PC-9 (cell line): ENCODE measurements at regions not wholly inside any gene's neighbourhood (a gene's known extent, or its start where the extent isn't known, plus 50 kb on each side); places are given as distances from the start of the nearest gene placed in this dataset.

ENCODE experiments used
- BruUV-seq: library from RNA; stranded (reverse); fragments of 400-500 nt; replicated peaks from 2 replicates; lab custom pipeline; 2021; lab: Mats Ljungman, UMichigan
- CTCF ChIA-PET: fragments of 300-600 bp; sonication (Branson Sonifier 250); formaldehyde crosslinking; loops from one replicate; lab custom pipeline; 2022; ENCODE audit warnings: antibody characterized with exemption; lab: Charles Lee
- POLR2A ChIA-PET: fragments of 300-600 bp; sonication (Branson Sonifier 250); formaldehyde crosslinking; loops from one replicate; lab custom pipeline; 2022; ENCODE audit warnings: antibody characterized with exemption; ENCODE audit not compliant: unreplicated experiment; lab: Charles Lee
- DNase-seq, 2 experiments: peaks; one replicate each; pipeline versions ENCODE4 v3.0.0 to v3.0.0-alpha.2; 2015 to 2022; ENCODE audit warnings: mixed read lengths in 1 of 2
- H2AFZ ChIP-seq: fragments of 200-600 bp; sonication (generic); 2 replicates; pipeline ENCODE4 v1.8.1; 2017; ENCODE audit warnings: antibody characterized with exemption
- H3F3A ChIP-seq: fragments of 200-600 bp; sonication (generic); 2 replicates; pipeline ENCODE4 v1.8.1; 2017; ENCODE audit warnings: antibody characterized with exemption, mild to moderate bottlenecking, low read depth; ENCODE audit not compliant: insufficient read depth
- H3K27ac ChIP-seq: fragments of 200-600 bp; sonication (generic); 2 replicates; pipeline ENCODE4 v1.6.1; 2016; ENCODE audit warnings: mixed run types
- H3K27me3 ChIP-seq: fragments of 200-600 bp; sonication (generic); 2 replicates; pipeline ENCODE4 v1.6.1; 2016; ENCODE audit warnings: low read depth, mixed run types; ENCODE audit not compliant: insufficient read depth
- H3K36me3 ChIP-seq: fragments of 200-600 bp; sonication (generic); 2 replicates; pipeline ENCODE4 v1.6.1; 2016; ENCODE audit warnings: low read depth, mixed run types
- H3K4me1 ChIP-seq: fragments of 200-600 bp; sonication (generic); replicated peaks from 2 replicates; pipeline ENCODE4 v1.6.1; 2016; ENCODE audit warnings: mixed run types; ENCODE audit not compliant: insufficient read depth
- H3K4me2 ChIP-seq: fragments of 200-600 bp; sonication (generic); 2 replicates; pipeline ENCODE4 v1.6.1; 2017; ENCODE audit warnings: mixed run types
- H3K4me3 ChIP-seq: fragments of 200-600 bp; sonication (generic); 2 replicates; pipeline ENCODE4 v1.6.1; 2016; ENCODE audit warnings: mixed run types
- H3K79me2 ChIP-seq: fragments of 200-600 bp; sonication (generic); 2 replicates; pipeline ENCODE4 v1.6.1; 2017; ENCODE audit warnings: low read depth, mixed run types
- H3K9me2 ChIP-seq: fragments of 200-600 bp; sonication (generic); 2 replicates; pipeline ENCODE4 v1.8.1; 2017; ENCODE audit warnings: mild to moderate bottlenecking; ENCODE audit not compliant: insufficient read depth
- H3K9me3 ChIP-seq: fragments of 200-600 bp; sonication (generic); 2 replicates; pipeline ENCODE4 v1.8.1; 2016; ENCODE audit warnings: low read depth; ENCODE audit not compliant: insufficient read depth
- H4K20me1 ChIP-seq: fragments of 200-600 bp; sonication (generic); 2 replicates; pipeline ENCODE4 v1.8.1; 2017; ENCODE audit not compliant: insufficient read depth
- EZH2 ChIP-seq: fragments of 200-600 bp; sonication (generic); IDR thresholded peaks from 2 replicates; pipeline ENCODE4 v1.8.0; 2017; ENCODE audit warnings: antibody characterized with exemption, low read depth
- intact Hi-C: fragments of 100-400 bp; cut with micrococcal nuclease; formaldehyde crosslinking; loops from one replicate; pipeline ENCODE4 v1.10.0; 2022; ENCODE audit not compliant: unreplicated experiment
- TF ChIP-seq, protein P1 (sequence below): fragments of 200-600 bp; sonication (generic); conservative IDR thresholded peaks from 2 replicates; pipeline ENCODE4 v1.6.1; 2017; ENCODE audit warnings: mixed run types, antibody characterized with exemption, mild to moderate bottlenecking, moderate library complexity

DNA sequence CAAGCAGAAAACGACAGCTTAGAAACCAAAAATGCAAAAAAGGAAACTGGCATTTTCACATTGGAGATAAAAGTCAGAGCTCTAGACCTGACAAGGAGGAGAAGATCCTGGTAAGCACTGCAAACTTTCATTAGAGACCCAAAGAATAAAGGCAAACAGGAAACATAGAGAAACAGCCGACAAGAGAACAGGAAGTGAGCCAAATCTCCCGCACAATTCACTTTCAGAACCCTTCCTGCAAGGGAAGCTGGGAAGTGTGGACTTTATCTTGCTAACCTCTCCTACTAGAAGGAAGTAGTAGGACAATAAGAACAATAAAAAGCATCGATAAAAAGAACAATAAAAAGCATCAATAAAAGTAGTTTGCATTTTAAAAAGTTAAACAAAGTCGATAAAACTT is 417.8 kb upstream of the SPHKAP start:
- no TSS peak for BruUV-seq
- intact Hi-C loops = no loop called here

DNA sequence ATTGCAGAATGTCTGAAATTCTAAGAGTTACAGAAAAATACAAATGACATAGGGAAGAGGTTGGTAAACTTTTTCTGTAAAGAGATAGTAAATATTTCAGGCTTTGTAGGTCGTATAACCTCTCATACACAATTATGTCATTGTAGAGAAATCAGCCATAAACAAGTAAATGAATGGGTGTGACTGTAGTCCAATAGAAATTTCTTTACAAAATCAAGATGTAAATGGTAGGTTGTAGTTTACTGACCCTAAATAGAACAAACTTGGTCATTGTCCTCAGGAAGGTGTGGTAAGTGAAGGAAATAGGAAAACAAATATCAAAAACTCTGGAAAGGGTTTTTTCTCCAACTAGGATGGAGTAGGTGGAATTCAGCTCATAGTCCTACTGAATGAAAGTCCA is 415.5 kb upstream of the SPHKAP start:
- no peak for DNase-seq
- Histone ChIP-seq H3K4me3 (no peak overlapping the region), H3F3A (no peaks in the 10 kb centered on the region), H3K4me2 (no peak overlapping the region), H2AFZ (no peak overlapping the region), H4K20me1 (no peaks in the 10 kb centered on the region), H3K4me1 (no peaks in the 10 kb centered on the region), H3K36me3 (no peaks in the 10 kb centered on the region), H3K9me3 (0 out of 2 replicates have a peak, but pooled peaks cover 3% of the 10 kb centered on the region), H3K27me3 (no peaks in the 10 kb centered on the region), H3K79me2 (no peaks in the 10 kb centered on the region), H3K27ac (no peak overlapping the region), H3K9me2 (no peaks in the 10 kb centered on the region)
- ChIA-PET CTCF (no interaction called here), POLR2A (no interaction called here)
- intact Hi-C loops = no loop called here
- no TSS peak for BruUV-seq
- TF ChIP-seq, protein P1, sequence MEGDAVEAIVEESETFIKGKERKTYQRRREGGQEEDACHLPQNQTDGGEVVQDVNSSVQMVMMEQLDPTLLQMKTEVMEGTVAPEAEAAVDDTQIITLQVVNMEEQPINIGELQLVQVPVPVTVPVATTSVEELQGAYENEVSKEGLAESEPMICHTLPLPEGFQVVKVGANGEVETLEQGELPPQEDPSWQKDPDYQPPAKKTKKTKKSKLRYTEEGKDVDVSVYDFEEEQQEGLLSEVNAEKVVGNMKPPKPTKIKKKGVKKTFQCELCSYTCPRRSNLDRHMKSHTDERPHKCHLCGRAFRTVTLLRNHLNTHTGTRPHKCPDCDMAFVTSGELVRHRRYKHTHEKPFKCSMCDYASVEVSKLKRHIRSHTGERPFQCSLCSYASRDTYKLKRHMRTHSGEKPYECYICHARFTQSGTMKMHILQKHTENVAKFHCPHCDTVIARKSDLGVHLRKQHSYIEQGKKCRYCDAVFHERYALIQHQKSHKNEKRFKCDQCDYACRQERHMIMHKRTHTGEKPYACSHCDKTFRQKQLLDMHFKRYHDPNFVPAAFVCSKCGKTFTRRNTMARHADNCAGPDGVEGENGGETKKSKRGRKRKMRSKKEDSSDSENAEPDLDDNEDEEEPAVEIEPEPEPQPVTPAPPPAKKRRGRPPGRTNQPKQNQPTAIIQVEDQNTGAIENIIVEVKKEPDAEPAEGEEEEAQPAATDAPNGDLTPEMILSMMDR = no peak
- no peak for TF ChIP-seq EZH2

More for the DNA sequence above, 417.8 kb upstream of the SPHKAP start:
- POLR2A ChIA-PET = no interaction called here
- Histone ChIP-seq H3K4me1 (no peaks in the 10 kb centered on the region), H3K27me3 (no peaks in the 10 kb centered on the region), H3F3A (no peaks in the 10 kb centered on the region), H3K9me2 (no peaks in the 10 kb centered on the region), H4K20me1 (no peaks in the 10 kb centered on the region), H3K4me3 (no peak overlapping the region), H3K4me2 (no peak overlapping the region), H3K9me3 (no peaks in the 10 kb centered on the region), H3K36me3 (no peaks in the 10 kb centered on the region), H3K79me2 (no peaks in the 10 kb centered on the region), H3K27ac (no peak overlapping the region), H2AFZ (no peak overlapping the region)
- DNase-seq = no peak
- CTCF ChIA-PET = no interaction called here
- TF ChIP-seq, protein P1 = no peak
- TF ChIP-seq EZH2 = no peak

DNA sequence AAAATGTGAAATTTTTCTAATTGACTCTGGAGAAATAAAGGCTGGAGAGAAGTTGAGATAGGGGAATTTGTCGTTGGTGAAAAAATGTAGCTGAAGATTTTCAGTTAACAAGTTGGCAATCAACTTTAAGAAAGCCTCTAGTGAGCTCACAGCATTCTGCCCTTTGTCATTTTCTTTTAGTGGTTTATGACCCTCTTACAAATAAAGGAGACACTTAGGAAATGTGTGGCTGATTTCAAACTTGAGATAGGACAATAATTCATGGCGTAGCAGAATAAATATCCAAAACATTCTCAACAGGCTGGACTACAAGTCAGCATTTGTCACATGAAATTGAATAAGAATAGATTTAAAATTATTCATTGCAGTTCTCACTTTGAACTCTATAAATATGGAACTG is 412.5 kb upstream of the SPHKAP start:
- TF ChIP-seq, protein P1 = no peak
- TF ChIP-seq EZH2 = no peak
- Histone ChIP-seq H3K36me3 (no peaks in the 10 kb centered on the region), H3K9me3 (0 out of 2 replicates have a peak, but pooled peaks cover 3% of the 10 kb centered on the region), H3K4me1 (no peaks in the 10 kb centered on the region), H3K27me3 (no peaks in the 10 kb centered on the region), H4K20me1 (no peaks in the 10 kb centered on the region), H3F3A (no peaks in the 10 kb centered on the region), H3K79me2 (no peaks in the 10 kb centered on the region), H3K9me2 (no peaks in the 10 kb centered on the region), H2AFZ (no peak overlapping the region), H3K4me3 (no peak overlapping the region), H3K4me2 (no peak overlapping the region), H3K27ac (no peak overlapping the region)
- DNase-seq = no peak
- no TSS peak for BruUV-seq
- ChIA-PET POLR2A (no interaction called here), CTCF (no interaction called here)
- intact Hi-C loops = no loop called here
